Chondrocyte (in vitro differentiated cells): ENCODE measurements at regions not wholly inside any gene's neighbourhood (a gene's known extent, or its start where the extent isn't known, plus 50 kb on each side); places are given as distances from the start of the nearest gene placed in this dataset.

Experiments
- DNase-seq: peaks from one replicate; pipeline ENCODE4 v3.0.0; 2021; ENCODE audit warnings: mixed read lengths, low spot score
- H3K27ac Mint-ChIP-seq: one replicate; pipeline ENCODE4 v1.8.0; 2021; ENCODE audit warnings: mild to moderate bottlenecking, moderate library complexity, mixed read lengths; ENCODE audit not compliant: unreplicated experiment
- H3K27me3 Mint-ChIP-seq: 2 replicates; pipeline ENCODE4 v1.8.0; 2021; ENCODE audit warnings: low read depth, mixed read lengths
- H3K36me3 Mint-ChIP-seq: 2 replicates; pipeline ENCODE4 v1.8.0; 2021; ENCODE audit warnings: low read depth, mixed read lengths
- H3K4me1 Mint-ChIP-seq: 2 replicates; pipeline ENCODE4 v1.8.0; 2021; ENCODE audit warnings: low read depth, mild to moderate bottlenecking, mixed read lengths
- H3K4me3 Mint-ChIP-seq: one replicate; pipeline ENCODE4 v1.8.0; 2021; ENCODE audit warnings: mild to moderate bottlenecking, moderate library complexity, mixed read lengths; ENCODE audit not compliant: unreplicated experiment
- H3K9me3 Mint-ChIP-seq: 2 replicates; pipeline ENCODE4 v1.8.0; 2021; ENCODE audit warnings: low read depth, mixed read lengths
- TF ChIP-seq, protein P1 (sequence below): fragments of 200-600 bp; sonication (generic); IDR thresholded peaks from 2 replicates; pipeline ENCODE4 v1.5.0; 2021; ENCODE audit warnings: antibody characterized with exemption, mild to moderate bottlenecking, moderate library complexity

- H3K9me3 Mint-ChIP-seq = peaks cover 20% of the 10 kb centered on the region
- H3K27me3 Mint-ChIP-seq = no peaks in the 10 kb centered on the region
- H3K4me3 Mint-ChIP-seq = no peak overlapping the region
- no peak overlapping the region for H3K27ac Mint-ChIP-seq
- H3K4me1 Mint-ChIP-seq = no peaks in the 10 kb centered on the region
- TF ChIP-seq, protein P1, sequence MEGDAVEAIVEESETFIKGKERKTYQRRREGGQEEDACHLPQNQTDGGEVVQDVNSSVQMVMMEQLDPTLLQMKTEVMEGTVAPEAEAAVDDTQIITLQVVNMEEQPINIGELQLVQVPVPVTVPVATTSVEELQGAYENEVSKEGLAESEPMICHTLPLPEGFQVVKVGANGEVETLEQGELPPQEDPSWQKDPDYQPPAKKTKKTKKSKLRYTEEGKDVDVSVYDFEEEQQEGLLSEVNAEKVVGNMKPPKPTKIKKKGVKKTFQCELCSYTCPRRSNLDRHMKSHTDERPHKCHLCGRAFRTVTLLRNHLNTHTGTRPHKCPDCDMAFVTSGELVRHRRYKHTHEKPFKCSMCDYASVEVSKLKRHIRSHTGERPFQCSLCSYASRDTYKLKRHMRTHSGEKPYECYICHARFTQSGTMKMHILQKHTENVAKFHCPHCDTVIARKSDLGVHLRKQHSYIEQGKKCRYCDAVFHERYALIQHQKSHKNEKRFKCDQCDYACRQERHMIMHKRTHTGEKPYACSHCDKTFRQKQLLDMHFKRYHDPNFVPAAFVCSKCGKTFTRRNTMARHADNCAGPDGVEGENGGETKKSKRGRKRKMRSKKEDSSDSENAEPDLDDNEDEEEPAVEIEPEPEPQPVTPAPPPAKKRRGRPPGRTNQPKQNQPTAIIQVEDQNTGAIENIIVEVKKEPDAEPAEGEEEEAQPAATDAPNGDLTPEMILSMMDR = no peak
- H3K36me3 Mint-ChIP-seq = no peaks in the 10 kb centered on the region
- no peak for DNase-seq
Observed at GRCh38 chr4:179182741-179183140, 1740.5 kb upstream of the AGA start.

DNA sequence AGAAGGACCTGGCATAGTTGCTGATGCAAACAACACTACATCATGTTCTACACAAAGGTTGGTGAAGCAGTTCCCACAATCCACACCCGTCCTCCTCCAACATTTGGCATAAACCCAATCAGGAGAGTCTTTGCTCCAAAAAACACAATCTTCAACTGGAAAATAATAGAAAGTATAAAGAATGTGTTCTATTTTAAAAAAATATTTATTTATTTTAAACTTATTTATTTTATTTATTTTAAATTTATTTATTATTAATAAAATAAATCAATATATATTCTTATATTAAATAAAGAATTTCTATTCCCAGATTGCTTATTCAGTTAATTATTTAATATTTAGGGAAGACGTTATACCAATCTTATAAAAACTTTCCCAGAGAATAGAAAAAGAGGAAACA is 1753.7 kb upstream of the AGA start:
- Mint-ChIP-seq H3K27ac (no peak overlapping the region), H3K36me3 (no peaks in the 10 kb centered on the region), H3K9me3 (no peaks in the 10 kb centered on the region), H3K27me3 (no peaks in the 10 kb centered on the region), H3K4me3 (no peak overlapping the region), H3K4me1 (no peaks in the 10 kb centered on the region)
- TF ChIP-seq, protein P1 = no peak
- DNase-seq = no peak

GRCh38 chr4:179196511-179196910 is 1754.3 kb upstream of the AGA start:
- no peaks in the 10 kb centered on the region for H3K9me3 Mint-ChIP-seq
- H3K36me3 Mint-ChIP-seq = no peaks in the 10 kb centered on the region
- DNase-seq = no peak
- H3K27me3 Mint-ChIP-seq = no peaks in the 10 kb centered on the region
- H3K27ac Mint-ChIP-seq = no peak overlapping the region
- H3K4me3 Mint-ChIP-seq = no peak overlapping the region
- H3K4me1 Mint-ChIP-seq = no peaks in the 10 kb centered on the region
- TF ChIP-seq, protein P1 = no peak

- DNase-seq = no peak
- no peaks in the 10 kb centered on the region for H3K4me1 Mint-ChIP-seq
- no peaks in the 10 kb centered on the region for H3K9me3 Mint-ChIP-seq
- no peak overlapping the region for H3K4me3 Mint-ChIP-seq
- TF ChIP-seq, protein P1 = no peak
- no peak overlapping the region for H3K27ac Mint-ChIP-seq
- no peaks in the 10 kb centered on the region for H3K36me3 Mint-ChIP-seq
- H3K27me3 Mint-ChIP-seq = no peaks in the 10 kb centered on the region
Observed at GRCh38 chr4:179200681-179201080, 1758.4 kb upstream of the AGA start.

DNA sequence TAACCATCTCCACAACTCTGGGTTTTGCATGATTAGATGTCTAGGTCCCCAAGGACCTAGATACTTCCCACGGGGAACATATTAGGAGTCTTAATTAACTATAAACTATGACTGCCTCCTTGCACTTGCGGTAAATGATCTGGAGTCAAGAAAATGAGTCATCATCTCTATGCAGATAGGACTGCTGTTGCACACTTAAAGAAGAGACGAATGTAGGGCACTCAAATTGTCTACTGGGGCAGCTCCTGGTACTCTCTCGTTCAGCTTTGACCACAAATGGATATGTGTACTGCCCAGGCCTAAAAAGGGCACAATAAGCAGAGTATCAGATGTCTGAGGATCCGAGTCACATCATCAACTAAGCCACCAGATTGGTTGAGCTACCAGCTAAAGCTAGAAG is 1783.4 kb upstream of the AGA start:
- no peaks in the 10 kb centered on the region for H3K27me3 Mint-ChIP-seq
- no peak overlapping the region for H3K27ac Mint-ChIP-seq
- no peak for DNase-seq
- H3K4me3 Mint-ChIP-seq = no peak overlapping the region
- no peaks in the 10 kb centered on the region for H3K4me1 Mint-ChIP-seq
- H3K36me3 Mint-ChIP-seq = no peaks in the 10 kb centered on the region
- TF ChIP-seq, protein P1 = no peak
- peaks cover 28% of the 10 kb centered on the region for H3K9me3 Mint-ChIP-seq
